SK-N-SH treated with all-trans-retinoic acid at 6 μM for 48 hours (cell line): ENCODE measurements at regions not wholly inside any gene's neighbourhood (a gene's known extent, or its start where the extent isn't known, plus 50 kb on each side); places are given as distances from the start of the nearest gene placed in this dataset.

ENCODE experiments used
- ATAC-seq: fragments of 200-7000 bp; cut with Tn5 transposase; 3 replicates; pipeline ENCODE4 v1.9.1; 2020; ENCODE audit warnings: mild to moderate bottlenecking, moderate library complexity
- ARNTL ChIP-seq: fragments of 450-650 bp; formaldehyde crosslinking; IDR thresholded peaks from 2 replicates; pipeline ENCODE4 v1.5.0; 2020; ENCODE audit warnings: low read depth, mild to moderate bottlenecking, moderate library complexity, borderline replicate concordance
- BACH2 ChIP-seq: fragments of 250-450 bp; sonication (Bioruptor Pico); IDR thresholded peaks from 2 replicates; pipeline ENCODE4 v1.9.0; 2021; ENCODE audit warnings: mild to moderate bottlenecking, borderline replicate concordance
- CSDC2 ChIP-seq: fragments of 250-450 bp; sonication (Bioruptor Pico); IDR thresholded peaks from 2 replicates; pipeline ENCODE4 v1.5.0; 2020; ENCODE audit warnings: mild to moderate bottlenecking, moderate library complexity
- ESRRG ChIP-seq: fragments of 250-450 bp; sonication (Bioruptor Pico); IDR thresholded peaks from 2 replicates; pipeline ENCODE4 v1.6.1; 2021; ENCODE audit warnings: mild to moderate bottlenecking
- GLIS3 ChIP-seq: fragments of 250-450 bp; sonication (Bioruptor Pico); IDR thresholded peaks from 2 replicates; pipeline ENCODE4 v1.5.0; 2020; ENCODE audit warnings: mild to moderate bottlenecking, moderate library complexity
- ISL1 ChIP-seq: fragments of 250-450 bp; sonication (Bioruptor Pico); IDR thresholded peaks from 2 replicates; pipeline ENCODE4 v2.1.2; 2022; ENCODE audit warnings: mild to moderate bottlenecking, moderate library complexity
- OSR1 ChIP-seq: fragments of 250-450 bp; sonication (Bioruptor Pico); IDR thresholded peaks from 2 replicates; pipeline ENCODE4 v1.8.0; 2022; ENCODE audit warnings: moderate library complexity, mild to moderate bottlenecking, inconsistent platforms
- PPARA ChIP-seq: fragments of 250-450 bp; sonication (Bioruptor Pico); IDR thresholded peaks from 2 replicates; pipeline ENCODE4 v1.5.0; 2020; ENCODE audit warnings: mild to moderate bottlenecking, borderline replicate concordance
- RARB ChIP-seq: fragments of 250-450 bp; sonication (Bioruptor Pico); IDR thresholded peaks from 2 replicates; pipeline ENCODE4 v1.8.0; 2021; ENCODE audit warnings: mild to moderate bottlenecking, moderate library complexity
- SNAI2 ChIP-seq: fragments of 250-450 bp; sonication (Bioruptor Pico); IDR thresholded peaks from 2 replicates; pipeline ENCODE4 v1.5.0; 2020; ENCODE audit warnings: mild to moderate bottlenecking, moderate library complexity
- TCF4 ChIP-seq: fragments of 250-450 bp; sonication (Bioruptor Pico); IDR thresholded peaks from 2 replicates; pipeline ENCODE4 v1.8.0; 2021; ENCODE audit warnings: mild to moderate bottlenecking, moderate library complexity, borderline replicate concordance
- TOX ChIP-seq: fragments of 250-450 bp; sonication (Bioruptor Pico); IDR thresholded peaks from 2 replicates; pipeline ENCODE4 v1.8.0; 2021; ENCODE audit warnings: mild to moderate bottlenecking, moderate library complexity, borderline replicate concordance
- ZC3H10 ChIP-seq: fragments of 250-450 bp; sonication (Bioruptor Pico); IDR thresholded peaks from 2 replicates; pipeline ENCODE4 v1.5.1; 2021; ENCODE audit warnings: mild to moderate bottlenecking, moderate library complexity
- ZFP3 ChIP-seq: fragments of 250-450 bp; sonication (Bioruptor Pico); IDR thresholded peaks from 2 replicates; pipeline ENCODE4 v1.5.0; 2020; ENCODE audit warnings: mild to moderate bottlenecking, moderate library complexity
- ZFP30 ChIP-seq: fragments of 450-650 bp; formaldehyde crosslinking; IDR thresholded peaks from 2 replicates; pipeline ENCODE4 v1.5.0; 2022; ENCODE audit warnings: mild to moderate bottlenecking, moderate library complexity
- ZNF565 ChIP-seq: fragments of 450-650 bp; formaldehyde crosslinking; conservative IDR thresholded peaks from 2 replicates; pipeline ENCODE4 v1.5.0; 2020; ENCODE audit warnings: low read depth, mild to moderate bottlenecking, moderate library complexity
- ZNF70 ChIP-seq: fragments of 450-650 bp; formaldehyde crosslinking; IDR thresholded peaks from 2 replicates; pipeline ENCODE4 v1.5.0; 2020; ENCODE audit warnings: mild to moderate bottlenecking, moderate library complexity
- ZNF8 ChIP-seq: fragments of 450-650 bp; formaldehyde crosslinking; IDR thresholded peaks from 2 replicates; pipeline ENCODE4 v1.5.0; 2020; ENCODE audit warnings: mild to moderate bottlenecking, moderate library complexity
- TF ChIP-seq, protein P1 (sequence below): fragments of 250-450 bp; sonication (Bioruptor Pico); IDR thresholded peaks from 2 replicates; pipeline ENCODE4 v1.5.1; 2020; ENCODE audit warnings: low read depth, mild to moderate bottlenecking, moderate library complexity
- TF ChIP-seq, protein P2 (sequence below): fragments of 250-450 bp; sonication (Bioruptor Pico); IDR thresholded peaks from 2 replicates; pipeline ENCODE4 v1.5.0; 2020; ENCODE audit warnings: mild to moderate bottlenecking, moderate library complexity
- TF ChIP-seq, protein P3 (sequence below): fragments of 250-450 bp; sonication (Bioruptor Pico); IDR thresholded peaks from 2 replicates; pipeline ENCODE4 v1.5.1; 2021; ENCODE audit warnings: mild to moderate bottlenecking, moderate library complexity
- TF ChIP-seq, protein P4 (sequence below): fragments of 250-450 bp; sonication (Bioruptor Pico); IDR thresholded peaks from 2 replicates; pipeline ENCODE4 v1.8.0; 2020; ENCODE audit warnings: mild to moderate bottlenecking, moderate library complexity, borderline replicate concordance

DNA sequence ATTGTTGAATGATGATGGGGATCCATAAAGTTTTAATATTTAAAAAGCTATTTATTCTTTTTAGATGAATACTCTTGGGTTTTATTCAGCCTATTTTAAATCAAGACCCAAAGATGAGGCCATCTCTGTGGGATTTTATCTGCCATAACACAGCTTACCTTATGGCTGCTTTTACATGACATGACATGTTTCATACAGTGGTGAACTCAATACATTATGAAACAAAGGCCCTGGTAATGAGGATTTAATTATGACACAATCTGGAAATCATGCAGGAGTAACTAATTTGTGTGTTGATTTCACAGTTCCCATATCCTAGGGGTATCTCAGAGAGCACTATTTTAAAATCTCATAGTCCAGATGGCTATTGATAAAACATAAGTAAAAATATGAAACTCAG, 661.8 kb upstream of the FZD8 start:
- no peak for ATAC-seq
- TF ChIP-seq TOX = no peak
- no peak for TF ChIP-seq ZFP30 (CRISPR knock-in tag)
- TF ChIP-seq ZNF70 = no peak
- TF ChIP-seq TCF4 (CRISPR knock-in tag) = no peak
- TF ChIP-seq, protein P1, sequence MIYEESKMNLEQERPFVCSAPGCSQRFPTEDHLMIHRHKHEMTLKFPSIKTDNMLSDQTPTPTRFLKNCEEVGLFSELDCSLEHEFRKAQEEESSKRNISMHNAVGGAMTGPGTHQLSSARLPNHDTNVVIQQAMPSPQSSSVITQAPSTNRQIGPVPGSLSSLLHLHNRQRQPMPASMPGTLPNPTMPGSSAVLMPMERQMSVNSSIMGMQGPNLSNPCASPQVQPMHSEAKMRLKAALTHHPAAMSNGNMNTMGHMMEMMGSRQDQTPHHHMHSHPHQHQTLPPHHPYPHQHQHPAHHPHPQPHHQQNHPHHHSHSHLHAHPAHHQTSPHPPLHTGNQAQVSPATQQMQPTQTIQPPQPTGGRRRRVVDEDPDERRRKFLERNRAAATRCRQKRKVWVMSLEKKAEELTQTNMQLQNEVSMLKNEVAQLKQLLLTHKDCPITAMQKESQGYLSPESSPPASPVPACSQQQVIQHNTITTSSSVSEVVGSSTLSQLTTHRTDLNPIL (CRISPR knock-in tag) = no peak
- no peak for TF ChIP-seq ISL1 (CRISPR knock-in tag)
- no peak for TF ChIP-seq ARNTL (CRISPR knock-in tag)
- TF ChIP-seq ZNF8 (CRISPR knock-in tag) = no peak
- TF ChIP-seq CSDC2 (CRISPR knock-in tag) = no peak
- no peak for TF ChIP-seq BACH2 (CRISPR knock-in tag)
- TF ChIP-seq PPARA (CRISPR knock-in tag) = no peak
- TF ChIP-seq, protein P2, sequence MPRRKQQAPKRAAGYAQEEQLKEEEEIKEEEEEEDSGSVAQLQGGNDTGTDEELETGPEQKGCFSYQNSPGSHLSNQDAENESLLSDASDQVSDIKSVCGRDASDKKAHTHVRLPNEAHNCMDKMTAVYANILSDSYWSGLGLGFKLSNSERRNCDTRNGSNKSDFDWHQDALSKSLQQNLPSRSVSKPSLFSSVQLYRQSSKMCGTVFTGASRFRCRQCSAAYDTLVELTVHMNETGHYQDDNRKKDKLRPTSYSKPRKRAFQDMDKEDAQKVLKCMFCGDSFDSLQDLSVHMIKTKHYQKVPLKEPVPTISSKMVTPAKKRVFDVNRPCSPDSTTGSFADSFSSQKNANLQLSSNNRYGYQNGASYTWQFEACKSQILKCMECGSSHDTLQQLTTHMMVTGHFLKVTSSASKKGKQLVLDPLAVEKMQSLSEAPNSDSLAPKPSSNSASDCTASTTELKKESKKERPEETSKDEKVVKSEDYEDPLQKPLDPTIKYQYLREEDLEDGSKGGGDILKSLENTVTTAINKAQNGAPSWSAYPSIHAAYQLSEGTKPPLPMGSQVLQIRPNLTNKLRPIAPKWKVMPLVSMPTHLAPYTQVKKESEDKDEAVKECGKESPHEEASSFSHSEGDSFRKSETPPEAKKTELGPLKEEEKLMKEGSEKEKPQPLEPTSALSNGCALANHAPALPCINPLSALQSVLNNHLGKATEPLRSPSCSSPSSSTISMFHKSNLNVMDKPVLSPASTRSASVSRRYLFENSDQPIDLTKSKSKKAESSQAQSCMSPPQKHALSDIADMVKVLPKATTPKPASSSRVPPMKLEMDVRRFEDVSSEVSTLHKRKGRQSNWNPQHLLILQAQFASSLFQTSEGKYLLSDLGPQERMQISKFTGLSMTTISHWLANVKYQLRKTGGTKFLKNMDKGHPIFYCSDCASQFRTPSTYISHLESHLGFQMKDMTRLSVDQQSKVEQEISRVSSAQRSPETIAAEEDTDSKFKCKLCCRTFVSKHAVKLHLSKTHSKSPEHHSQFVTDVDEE (CRISPR knock-in tag) = no peak
- TF ChIP-seq ZC3H10 = no peak
- TF ChIP-seq, all 23 proteins: peak for 0

DNA sequence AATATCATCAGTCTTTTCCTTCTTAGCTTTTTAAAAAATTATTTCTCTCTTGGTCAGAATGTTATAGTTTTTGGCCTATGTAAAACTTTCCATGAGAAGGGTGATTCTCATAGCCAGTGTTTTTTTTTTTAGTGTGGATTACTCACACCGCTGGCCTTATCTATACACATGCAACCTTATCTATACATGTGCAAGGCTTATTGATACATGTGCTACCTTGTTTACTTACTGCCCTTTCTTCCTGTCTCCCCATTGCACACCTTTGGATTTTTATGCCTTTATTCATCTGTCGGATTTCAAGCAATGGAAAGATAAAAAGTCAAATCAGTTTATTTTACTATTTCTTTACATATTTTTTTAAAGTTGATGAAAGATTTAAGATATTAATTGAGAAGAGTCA, 660.0 kb upstream of the FZD8 start:
- ATAC-seq = no peak
- no peak for TF ChIP-seq TOX

DNA sequence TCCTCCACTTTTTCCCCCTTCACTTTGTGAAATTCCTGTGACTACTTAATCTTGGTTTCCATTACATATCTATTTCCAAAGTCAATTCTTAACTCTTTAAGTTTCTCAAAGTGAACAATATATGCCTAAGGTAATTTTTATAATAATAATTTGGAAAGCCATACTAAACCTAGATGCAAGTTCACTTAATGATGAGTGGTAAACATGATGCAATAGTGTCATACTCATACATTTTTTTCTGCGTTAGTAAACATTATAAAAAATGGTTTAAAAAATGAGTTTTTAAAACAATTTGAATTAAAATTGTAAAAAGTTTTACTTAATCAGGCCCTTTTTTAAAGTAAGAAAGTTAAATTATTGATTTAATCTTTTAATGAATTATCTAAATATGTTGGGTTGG, 659.4 kb upstream of the FZD8 start:
- no peak for ATAC-seq
- no peak for TF ChIP-seq ESRRG (CRISPR knock-in tag)
- TF ChIP-seq, protein P1 (CRISPR knock-in tag) = no peak
- TF ChIP-seq TCF4 (CRISPR knock-in tag) = no peak
- TF ChIP-seq TOX = no peak
- TF ChIP-seq ZNF565 (CRISPR knock-in tag) = no peak
- TF ChIP-seq, protein P3, sequence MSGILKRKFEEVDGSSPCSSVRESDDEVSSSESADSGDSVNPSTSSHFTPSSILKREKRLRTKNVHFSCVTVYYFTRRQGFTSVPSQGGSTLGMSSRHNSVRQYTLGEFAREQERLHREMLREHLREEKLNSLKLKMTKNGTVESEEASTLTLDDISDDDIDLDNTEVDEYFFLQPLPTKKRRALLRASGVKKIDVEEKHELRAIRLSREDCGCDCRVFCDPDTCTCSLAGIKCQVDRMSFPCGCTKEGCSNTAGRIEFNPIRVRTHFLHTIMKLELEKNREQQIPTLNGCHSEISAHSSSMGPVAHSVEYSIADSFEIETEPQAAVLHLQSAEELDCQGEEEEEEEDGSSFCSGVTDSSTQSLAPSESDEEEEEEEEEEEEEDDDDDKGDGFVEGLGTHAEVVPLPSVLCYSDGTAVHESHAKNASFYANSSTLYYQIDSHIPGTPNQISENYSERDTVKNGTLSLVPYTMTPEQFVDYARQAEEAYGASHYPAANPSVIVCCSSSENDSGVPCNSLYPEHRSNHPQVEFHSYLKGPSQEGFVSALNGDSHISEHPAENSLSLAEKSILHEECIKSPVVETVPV = no peak
- no peak for TF ChIP-seq ZFP3
- TF ChIP-seq ZFP30 (CRISPR knock-in tag) = no peak

DNA sequence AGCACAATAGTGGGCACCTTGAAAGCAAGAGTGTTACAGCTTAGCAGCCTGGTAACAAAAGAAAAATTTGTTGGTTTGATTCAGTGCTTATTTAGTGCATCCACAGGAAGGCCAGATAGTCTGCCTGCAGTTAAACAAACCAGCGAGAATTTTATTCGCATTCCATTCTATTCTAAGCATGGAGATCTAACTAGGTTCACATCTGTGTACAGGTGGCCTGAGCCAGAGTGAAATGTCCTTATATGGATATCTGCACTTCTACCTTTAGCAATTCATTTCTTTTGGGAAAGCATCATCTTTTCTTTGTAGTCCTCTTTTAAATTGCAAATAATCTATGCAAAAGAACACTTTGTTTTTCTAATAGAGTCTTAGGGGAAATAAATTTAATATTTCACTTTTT, 659.0 kb upstream of the FZD8 start:
- TF ChIP-seq, protein P3 = no peak
- TF ChIP-seq CSDC2 (CRISPR knock-in tag) = no peak
- no peak for TF ChIP-seq GLIS3 (CRISPR knock-in tag)
- no peak for TF ChIP-seq ZFP3
- TF ChIP-seq TOX = no peak
- TF ChIP-seq, all 23 proteins: peak for 0
- ATAC-seq = no peak

DNA sequence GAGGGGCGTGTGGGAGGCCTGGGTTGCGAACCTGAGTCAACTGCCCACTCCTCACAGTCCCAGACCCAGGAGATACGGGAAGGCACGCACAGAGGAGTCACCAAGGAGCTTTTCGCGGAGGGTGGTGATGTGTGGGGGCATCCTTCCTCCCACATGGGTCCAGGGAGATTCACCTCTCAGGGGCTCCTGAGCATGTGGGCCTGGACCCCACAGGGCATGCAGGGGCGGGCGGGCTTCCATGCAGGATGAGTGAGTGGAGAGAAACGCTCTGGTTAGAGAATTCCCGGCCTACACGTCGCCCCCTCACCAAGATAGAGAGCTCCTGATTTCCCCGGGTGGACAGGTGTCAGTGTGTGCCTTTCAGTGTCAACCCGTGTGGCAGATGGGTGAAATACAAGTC, 641.7 kb upstream of the FZD8 start:
- no peak for ATAC-seq
- TF ChIP-seq GLIS3 (CRISPR knock-in tag) = no peak
- no peak for TF ChIP-seq OSR1 (CRISPR knock-in tag)
- TF ChIP-seq SNAI2 (CRISPR knock-in tag) = no peak
- TF ChIP-seq, protein P4, sequence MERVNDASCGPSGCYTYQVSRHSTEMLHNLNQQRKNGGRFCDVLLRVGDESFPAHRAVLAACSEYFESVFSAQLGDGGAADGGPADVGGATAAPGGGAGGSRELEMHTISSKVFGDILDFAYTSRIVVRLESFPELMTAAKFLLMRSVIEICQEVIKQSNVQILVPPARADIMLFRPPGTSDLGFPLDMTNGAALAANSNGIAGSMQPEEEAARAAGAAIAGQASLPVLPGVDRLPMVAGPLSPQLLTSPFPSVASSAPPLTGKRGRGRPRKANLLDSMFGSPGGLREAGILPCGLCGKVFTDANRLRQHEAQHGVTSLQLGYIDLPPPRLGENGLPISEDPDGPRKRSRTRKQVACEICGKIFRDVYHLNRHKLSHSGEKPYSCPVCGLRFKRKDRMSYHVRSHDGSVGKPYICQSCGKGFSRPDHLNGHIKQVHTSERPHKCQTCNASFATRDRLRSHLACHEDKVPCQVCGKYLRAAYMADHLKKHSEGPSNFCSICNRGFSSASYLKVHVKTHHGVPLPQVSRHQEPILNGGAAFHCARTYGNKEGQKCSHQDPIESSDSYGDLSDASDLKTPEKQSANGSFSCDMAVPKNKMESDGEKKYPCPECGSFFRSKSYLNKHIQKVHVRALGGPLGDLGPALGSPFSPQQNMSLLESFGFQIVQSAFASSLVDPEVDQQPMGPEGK = no peak
- no peak for TF ChIP-seq ZNF565 (CRISPR knock-in tag)
- no peak for TF ChIP-seq ISL1 (CRISPR knock-in tag)
- TF ChIP-seq TCF4 (CRISPR knock-in tag) = no peak
- TF ChIP-seq, protein P3 = no peak
- no peak for TF ChIP-seq RARB (CRISPR knock-in tag)
- TF ChIP-seq, protein P1 (CRISPR knock-in tag) = no peak
- no peak for TF ChIP-seq ZNF70
- TF ChIP-seq CSDC2 (CRISPR knock-in tag) = no peak
